Activated T-cell treated with anti-CD3 and anti-CD28 coated beads, Interleukin-2, amount 50 U/mL, for 4 hours (primary cell): ENCODE measurements at regions not wholly inside any gene's neighbourhood (a gene's known extent, or its start where the extent isn't known, plus 50 kb on each side); places are given as distances from the start of the nearest gene placed in this dataset.
"Not testable (repeated sequence)": the region's sequence is repeated elsewhere in the genome, so short reads cannot be mapped to it uniquely, and the experiment has no call there.

Source experiments
- ATAC-seq, 2 donors: fragments of 200-7000 bp; cut with Tn5 transposase; one replicate each; pipeline ENCODE4 v1.10.0; 2021
- DNase-seq: peaks from one replicate; pipeline ENCODE4 v3.0.0-alpha.2; 2020
- H3K27me3 Mint-ChIP-seq: one replicate; pipeline ENCODE4 v1.8.0; 2021; ENCODE audit warnings: low read depth, mixed read lengths
- H3K36me3 Mint-ChIP-seq: one replicate; pipeline ENCODE4 v1.8.0; 2022; ENCODE audit warnings: mixed read lengths; ENCODE audit not compliant: insufficient read depth
- H3K4me1 Mint-ChIP-seq: one replicate; pipeline ENCODE4 v1.8.0; 2021; ENCODE audit warnings: low read depth, mixed read lengths
- H3K4me3 Mint-ChIP-seq: one replicate; pipeline ENCODE4 v1.8.0; 2021; ENCODE audit warnings: mild to moderate bottlenecking, moderate library complexity, mixed read lengths
- H3K9me3 Mint-ChIP-seq: one replicate; pipeline ENCODE4 v1.8.0; 2021; ENCODE audit warnings: mixed read lengths

- DNase-seq (no peak), ATAC-seq (peak in 1 of 2 donors; percentile 46)
- Mint-ChIP-seq H3K36me3 (no peaks in the 10 kb centered on the region), H3K4me3 (no peak overlapping the region), H3K9me3 (no peaks in the 10 kb centered on the region), H3K27me3 (peaks cover 37% of the 10 kb centered on the region), H3K4me1 (peaks cover 4% of the 10 kb centered on the region)
Measured at GRCh38 chr10:42475168-42476098, 162.9 kb downstream of the ZNF33B start.

GRCh38 chr10:42454313-42454712 is 184.1 kb downstream of the ZNF33B start:
- H3K27me3 Mint-ChIP-seq: peaks cover 13% of the 10 kb centered on the region
- no peak for DNase-seq
- peaks cover 21% of the 10 kb centered on the region for H3K9me3 Mint-ChIP-seq
- no peak overlapping the region for H3K4me3 Mint-ChIP-seq
- H3K36me3 Mint-ChIP-seq: no peaks in the 10 kb centered on the region
- no peaks in the 10 kb centered on the region for H3K4me1 Mint-ChIP-seq
- no peak for ATAC-seq

- H3K27me3 Mint-ChIP-seq: peaks cover 7% of the 10 kb centered on the region
- H3K4me1 Mint-ChIP-seq: no peaks in the 10 kb centered on the region
- no peaks in the 10 kb centered on the region for H3K9me3 Mint-ChIP-seq
- no peak for ATAC-seq
- H3K4me3 Mint-ChIP-seq: no peak overlapping the region
- no peak for DNase-seq
- no peaks in the 10 kb centered on the region for H3K36me3 Mint-ChIP-seq
Measured at GRCh38 chr10:42431095-42431494, 207.3 kb downstream of the ZNF33B start.

GRCh38 chr10:42428534-42428933 is 209.8 kb downstream of the ZNF33B start:
- Mint-ChIP-seq H3K36me3 (no peaks in the 10 kb centered on the region), H3K9me3 (no peaks in the 10 kb centered on the region), H3K4me3 (no peak overlapping the region), H3K27me3 (peaks cover 4% of the 10 kb centered on the region), H3K4me1 (no peaks in the 10 kb centered on the region)
- ATAC-seq (no peak), DNase-seq (no peak)

- H3K27me3 Mint-ChIP-seq: peaks cover 8% of the 10 kb centered on the region
- H3K9me3 Mint-ChIP-seq: no peaks in the 10 kb centered on the region
- ATAC-seq (no peak), DNase-seq (no peak)
- no peaks in the 10 kb centered on the region for H3K36me3 Mint-ChIP-seq
- no peaks in the 10 kb centered on the region for H3K4me1 Mint-ChIP-seq
- H3K4me3 Mint-ChIP-seq: no peak overlapping the region
Measured at GRCh38 chr10:42422911-42423310, 215.5 kb downstream of the ZNF33B start.

GRCh38 chr10:42421812-42422211 is 216.6 kb downstream of the ZNF33B start:
- DNase-seq: no peak
- Mint-ChIP-seq H3K4me1 (no peaks in the 10 kb centered on the region), H3K9me3 (no peaks in the 10 kb centered on the region), H3K36me3 (no peaks in the 10 kb centered on the region), H3K4me3 (no peak overlapping the region), H3K27me3 (peaks cover 8% of the 10 kb centered on the region)
- no peak for ATAC-seq

GRCh38 chr10:42419789-42420188 is 218.6 kb downstream of the ZNF33B start:
- Mint-ChIP-seq H3K4me3 (no peak overlapping the region), H3K36me3 (no peaks in the 10 kb centered on the region), H3K4me1 (no peaks in the 10 kb centered on the region), H3K27me3 (peaks cover 8% of the 10 kb centered on the region), H3K9me3 (peaks cover 3% of the 10 kb centered on the region)
- ATAC-seq (no peak), DNase-seq (no peak)

- no peaks in the 10 kb centered on the region for H3K36me3 Mint-ChIP-seq
- DNase-seq (no peak), ATAC-seq (no peak)
- no peaks in the 10 kb centered on the region for H3K27me3 Mint-ChIP-seq
- H3K4me3 Mint-ChIP-seq: no peak overlapping the region
- peaks cover 4% of the 10 kb centered on the region for H3K9me3 Mint-ChIP-seq
- H3K4me1 Mint-ChIP-seq: no peaks in the 10 kb centered on the region
Measured at GRCh38 chr10:42380926-42381547, 257.3 kb downstream of the ZNF33B start.

- DNase-seq: no peak
- no peaks in the 10 kb centered on the region for H3K36me3 Mint-ChIP-seq
- peak overlapping the region; percentile 49 for H3K4me3 Mint-ChIP-seq
- peaks cover 4% of the 10 kb centered on the region for H3K27me3 Mint-ChIP-seq
- peak; percentile 46 to 67 for ATAC-seq
- no peaks in the 10 kb centered on the region for H3K4me1 Mint-ChIP-seq
- H3K9me3 Mint-ChIP-seq: peaks cover 19% of the 10 kb centered on the region
Measured at GRCh38 chr10:42367532-42368230, 270.7 kb downstream of the ZNF33B start.

- H3K4me1 Mint-ChIP-seq: no peaks in the 10 kb centered on the region
- no peaks in the 10 kb centered on the region for H3K36me3 Mint-ChIP-seq
- DNase-seq (no peak), ATAC-seq (no peak)
- no peak overlapping the region for H3K4me3 Mint-ChIP-seq
- no peaks in the 10 kb centered on the region for H3K27me3 Mint-ChIP-seq
- peaks cover 14% of the 10 kb centered on the region for H3K9me3 Mint-ChIP-seq
Measured at GRCh38 chr10:42351745-42352144, 286.6 kb downstream of the ZNF33B start.

- peaks cover 47% of the 10 kb centered on the region for H3K9me3 Mint-ChIP-seq
- ATAC-seq, H3K4me1 Mint-ChIP-seq, H3K36me3 Mint-ChIP-seq, DNase-seq, H3K4me3 Mint-ChIP-seq, H3K27me3 Mint-ChIP-seq: not testable (repeated sequence)
Measured at GRCh38 chr10:42336593-42337337, 301.6 kb downstream of the ZNF33B start.

- H3K9me3 Mint-ChIP-seq: peaks cover 51% of the 10 kb centered on the region
- H3K27me3 Mint-ChIP-seq, DNase-seq, H3K36me3 Mint-ChIP-seq, ATAC-seq, H3K4me3 Mint-ChIP-seq, H3K4me1 Mint-ChIP-seq: not testable (repeated sequence)
Measured at GRCh38 chr10:42335653-42336296, 302.6 kb downstream of the ZNF33B start.

GRCh38 chr10:42304341-42304740 is 334.0 kb downstream of the ZNF33B start:
- DNase-seq (no peak), ATAC-seq (no peak)
- Mint-ChIP-seq H3K4me3 (no peak overlapping the region), H3K27me3 (no peaks in the 10 kb centered on the region), H3K36me3 (peaks cover 8% of the 10 kb centered on the region), H3K9me3 (peaks cover 94% of the 10 kb centered on the region), H3K4me1 (no peaks in the 10 kb centered on the region)

GRCh38 chr10:42281896-42282295 is 356.5 kb downstream of the ZNF33B start:
- not testable (repeated sequence) for H3K4me1 Mint-ChIP-seq, H3K36me3 Mint-ChIP-seq, DNase-seq, ATAC-seq, H3K27me3 Mint-ChIP-seq, H3K4me3 Mint-ChIP-seq, H3K9me3 Mint-ChIP-seq
